Esophagus squamous epithelium (tissue), 5 donors: ENCODE measurements at regions not wholly inside any gene's neighbourhood (a gene's known extent, or its start where the extent isn't known, plus 50 kb on each side); places are given as distances from the start of the nearest gene placed in this dataset.

ENCODE experiments used
- DNase-seq: peaks from one replicate; lab custom pipeline; 2025; lab: John Stamatoyannopoulos, UW
- H3K27ac ChIP-seq, 4 donors: fragments of 200-600 bp; sonication (generic); one replicate each; pipeline ENCODE4 v1.5.1; 2016 to 2019; ENCODE audit warnings: mild to moderate bottlenecking in 1 of 4
- H3K27me3 ChIP-seq, 4 donors: fragments of 200-600 bp; sonication (generic); 1 replicate in 3 of 4; 2 replicates in 1 of 4; pipeline versions ENCODE4 v1.5.1 to v1.6.0; 2017 to 2021; ENCODE audit warnings: antibody characterized with exemption in 1 of 4
- H3K36me3 ChIP-seq, 3 donors: fragments of 200-600 bp; sonication (generic); one replicate each; pipeline ENCODE4 v1.5.1; 2016 to 2019
- H3K4me1 ChIP-seq, 3 donors: fragments of 200-600 bp; sonication (generic); one replicate each; pipeline ENCODE4 v1.5.1; 2017 to 2019
- H3K4me3 ChIP-seq, 4 donors: fragments of 200-600 bp; sonication (generic); 1 replicate in 3 of 4; 2 replicates in 1 of 4; pipeline ENCODE4 v1.5.1; 2016 to 2019; ENCODE audit warnings: mild to moderate bottlenecking in 2 of 4, moderate library complexity in 1 of 4
- H3K9me3 ChIP-seq, 3 donors: fragments of 200-600 bp; sonication (generic); one replicate each; pipeline ENCODE4 v1.5.1; 2016 to 2019
- CTCF ChIP-seq, 6 experiments: fragments of 450-650 bp in 4 of 6; fragments of 200-600 bp in 2 of 6; sonication (generic) in 2 of 6; IDR thresholded peaks; one replicate each; pipeline ENCODE4 v1.5.1; 2016 to 2019; ENCODE audit warnings: antibody characterized with exemption in 6 of 6, mild to moderate bottlenecking in 4 of 6, moderate library complexity in 4 of 6
- POLR2A ChIP-seq, 4 donors: fragments of 450-650 bp; IDR thresholded peaks; one replicate each; pipeline ENCODE4 v1.6.1; 2017; ENCODE audit warnings: antibody characterized with exemption in 4 of 4, mild to moderate bottlenecking in 4 of 4, moderate library complexity in 3 of 4
- WGBS, 2 donors: methylation state at CpG; one replicate each; pipeline ENCODE4 v1.1.5; 2018; 5-methylcytosine and 5-hydroxymethylcytosine counted together
- intact Hi-C: fragments of 100-400 bp; cut with DNase I; formaldehyde crosslinking; loops from one replicate; pipeline ENCODE4 v1.15.0; 2022
- donor health status: DM: yes; HTN: yes; CAD: no.

GRCh38 chr1:193729429-193729828, 543.0 kb upstream of the B3GALT2 start:
- no peak for DNase-seq
- Histone ChIP-seq H3K36me3 (no peaks in the 10 kb centered on the region), H3K4me3 (no peak overlapping the region), H3K27me3 (no peaks in the 10 kb centered on the region), H3K4me1 (no peaks in the 10 kb centered on the region), H3K9me3 (no peaks in the 10 kb centered on the region), H3K27ac (no peak overlapping the region)
- WGBS, 2 donors, result 41 to 45% methylated on average over 2 of the region's 2 CpGs
- TF ChIP-seq CTCF (IDR thresholded peaks at IDR 0.05), result no peak
- no peak for TF ChIP-seq POLR2A (IDR thresholded peaks at IDR 0.05)
- intact Hi-C loops, result no loop called here

GRCh38 chr1:193727850-193728249, 541.4 kb upstream of the B3GALT2 start:
- H3K9me3 ChIP-seq, result no peaks in the 10 kb centered on the region
- no peaks in the 10 kb centered on the region for H3K27me3 ChIP-seq
- intact Hi-C loops, result no loop called here
- no peaks in the 10 kb centered on the region for H3K4me1 ChIP-seq
- no peak overlapping the region for H3K27ac ChIP-seq
- WGBS, 2 donors, result 38 to 50% methylated on average over 1 of the region's 1 CpG
- TF ChIP-seq CTCF (IDR thresholded peaks at IDR 0.05) (no peak), POLR2A (IDR thresholded peaks at IDR 0.05) (no peak)
- H3K36me3 ChIP-seq, result no peaks in the 10 kb centered on the region
- no peak for DNase-seq
- no peak overlapping the region for H3K4me3 ChIP-seq

DNA sequence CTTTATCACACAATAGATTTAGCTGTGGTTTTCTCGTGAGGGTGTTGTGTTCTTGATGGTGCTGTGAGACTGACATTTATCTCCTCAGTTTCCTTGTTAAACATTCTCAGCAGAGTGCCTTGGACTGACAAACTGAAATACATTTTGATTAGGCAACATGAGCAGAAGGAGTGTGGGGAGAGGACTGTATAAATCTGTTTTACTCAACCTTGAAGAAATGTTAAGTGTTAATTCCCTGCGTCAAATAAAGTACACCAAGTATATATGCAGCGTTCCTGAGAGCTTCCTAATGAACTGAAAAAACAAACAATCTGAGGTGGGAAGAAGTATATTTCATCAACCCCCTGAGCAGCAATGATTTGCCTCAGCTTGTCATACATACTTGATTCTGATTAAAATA, 540.3 kb upstream of the B3GALT2 start:
- TF ChIP-seq CTCF (IDR thresholded peaks at IDR 0.05), result no peak
- TF ChIP-seq POLR2A (IDR thresholded peaks at IDR 0.05), result no peak
- WGBS, 2 donors, result 40 to 55% methylated on average over 3 of the region's 3 CpGs
- no peak for DNase-seq
- no peaks in the 10 kb centered on the region for H3K4me1 ChIP-seq
- intact Hi-C loops, result no loop called here
- no peaks in the 10 kb centered on the region for H3K27me3 ChIP-seq
- no peaks in the 10 kb centered on the region for H3K36me3 ChIP-seq
- H3K9me3 ChIP-seq, result no peaks in the 10 kb centered on the region
- H3K4me3 ChIP-seq, result no peak overlapping the region
- no peak overlapping the region for H3K27ac ChIP-seq

DNA sequence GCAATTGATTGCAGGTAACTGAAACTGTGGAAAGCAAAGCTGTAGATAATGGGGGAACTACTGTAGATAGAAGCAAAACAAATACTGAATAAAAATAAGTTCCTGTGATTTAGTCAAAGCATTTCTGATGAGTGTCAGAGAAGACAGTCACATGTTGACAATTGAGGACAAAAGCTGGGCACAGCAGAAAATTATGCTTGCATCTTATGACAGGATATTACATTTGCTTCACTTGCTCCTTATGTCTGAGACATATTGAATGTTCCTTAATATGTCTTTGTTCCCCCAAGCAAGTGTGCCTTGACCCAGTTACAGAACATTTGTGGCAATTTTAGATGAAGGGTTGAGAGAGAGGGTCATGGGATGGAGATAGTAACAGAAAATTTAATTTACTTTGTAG, 526.0 kb upstream of the B3GALT2 start:
- intact Hi-C loops, result no loop called here
- Histone ChIP-seq H3K27ac (no peak overlapping the region), H3K27me3 (no peaks in the 10 kb centered on the region), H3K9me3 (no peaks in the 10 kb centered on the region), H3K4me1 (peaks cover 0 to 7% (median 0%) of the 10 kb centered on the region in 3 donors), H3K36me3 (no peaks in the 10 kb centered on the region), H3K4me3 (no peak overlapping the region)
- DNase-seq, result no peak
- TF ChIP-seq CTCF (IDR thresholded peaks at IDR 0.05), result no peak
- no peak for TF ChIP-seq POLR2A (IDR thresholded peaks at IDR 0.05)

DNA sequence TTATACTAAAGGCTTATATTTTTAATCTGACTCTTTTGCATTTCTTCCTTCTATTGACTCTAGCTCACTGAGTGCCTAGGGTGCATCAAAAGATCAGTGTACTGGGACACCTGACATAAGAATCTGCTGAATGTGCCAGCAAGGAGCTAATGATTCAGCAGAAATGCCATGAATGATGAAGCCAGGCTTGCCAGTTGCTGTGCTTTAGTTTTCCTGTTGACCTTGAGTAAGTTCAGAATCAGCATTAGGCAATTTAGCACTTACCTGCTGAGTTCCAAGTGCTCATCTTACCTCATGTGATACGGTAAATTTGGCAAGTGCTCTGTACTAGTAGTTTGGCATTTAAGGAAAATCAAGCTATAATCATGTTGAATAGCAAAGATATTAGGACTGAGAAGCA, 523.2 kb upstream of the B3GALT2 start:
- DNase-seq, result no peak
- H3K27ac ChIP-seq, result no peak overlapping the region
- H3K36me3 ChIP-seq, result no peaks in the 10 kb centered on the region
- no peaks in the 10 kb centered on the region for H3K27me3 ChIP-seq
- H3K4me3 ChIP-seq, result no peak overlapping the region
- 39 to 67% methylated on average over 1 of the region's 1 CpG for WGBS, 2 donors
- intact Hi-C loops, result no loop called here
- peaks cover 0 to 12% (median 0%) of the 10 kb centered on the region in 3 donors for H3K4me1 ChIP-seq
- TF ChIP-seq POLR2A (IDR thresholded peaks at IDR 0.05) (no peak), CTCF (IDR thresholded peaks at IDR 0.05) (no peak)
- no peaks in the 10 kb centered on the region for H3K9me3 ChIP-seq
